ENCODE measurements at regions not wholly inside any gene's neighbourhood (a gene's known extent, or its start where the extent isn't known, plus 50 kb on each side); places are given as distances from the start of the nearest gene placed in this dataset.

DNA sequence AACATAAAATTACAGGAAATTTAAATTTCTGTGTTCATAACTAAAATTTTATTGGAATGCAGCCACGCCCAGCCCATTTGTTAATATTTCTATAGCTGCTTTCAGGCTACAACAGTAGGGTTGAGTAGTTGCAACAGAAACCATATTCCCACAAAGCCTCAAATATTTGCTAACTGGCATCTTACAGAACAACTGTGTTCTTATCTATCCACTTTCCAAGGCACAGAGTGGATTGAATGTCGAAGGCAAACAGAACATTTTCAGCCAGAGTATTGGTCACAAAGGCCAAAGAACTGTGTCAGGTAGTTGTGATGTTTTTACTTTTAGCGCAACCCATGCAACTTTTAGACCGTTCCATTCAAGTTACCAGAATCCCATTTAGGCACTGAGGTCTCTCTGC, 51.1 kb upstream of the OPN4 start:
- Histone ChIP-seq H3K4me3 (no peak overlapping the region), H3K4me1 (peaks cover 11% of the 10 kb centered on the region), H3K27me3 (no peaks in the 10 kb centered on the region), H3K27ac (no peak overlapping the region), H3K9me3 (peaks cover 6% of the 10 kb centered on the region), H3K36me3 (no peaks in the 10 kb centered on the region)
- no peak for DNase-seq (ENCODE audit: low spot score in 2 of 2)
- 88% methylated on average over 4 of the region's 4 CpGs for WGBS
- TF ChIP-seq CTCF (IDR thresholded peaks at IDR 0.05), result no peak
- no peak for TF ChIP-seq POLR2AphosphoS5 (IDR thresholded peaks at IDR 0.05)
- TF ChIP-seq EP300 (IDR thresholded peaks at IDR 0.05), result no peak
- no peak for TF ChIP-seq POLR2A (IDR thresholded peaks at IDR 0.05)
